ENCODE measurements at regions not wholly inside any gene's neighbourhood (a gene's known extent, or its start where the extent isn't known, plus 50 kb on each side); places are given as distances from the start of the nearest gene placed in this dataset.
A peak's percentile ranks its signal among the peaks of the same experiment; 100 is the strongest.

GRCh38 chr9:38274800-38275199, 117.7 kb upstream of the ALDH1B1 start:
- FAIRE-seq = no peak

GRCh38 chr9:38272710-38273109, 119.8 kb upstream of the ALDH1B1 start:
- DNase-seq (ENCODE audit: low read depth in 1 of 2, low spot score in 1 of 2) (no peak), FAIRE-seq (no peak), ATAC-seq (no peak)
- 26% methylated on average over 1 of the region's 1 CpG for WGBS (ENCODE audit: missing lambda C conversion rate)
- Histone ChIP-seq H3K4me3 (no peak overlapping the region), H3K27ac (no peak overlapping the region), H3K4me1 (no peaks in the 10 kb centered on the region), H3K4me2 (no peak overlapping the region), H3K9me3 (no peaks in the 10 kb centered on the region)
- no peak for TF ChIP-seq PHF8 (IDR thresholded peaks at IDR 0.05; ENCODE audit: borderline replicate concordance, low read depth)
- no peak for TF ChIP-seq MAX (IDR thresholded peaks at IDR 0.05)
- no peak for TF ChIP-seq BHLHE40 (IDR thresholded peaks at IDR 0.05; ENCODE audit: low read depth, low read length)
- TF ChIP-seq CBX8 (IDR thresholded peaks at IDR 0.05) = no peak
- no peak for TF ChIP-seq NFE2L2 (conservative IDR thresholded peaks at IDR 0.05; ENCODE audit: low read length)
- TF ChIP-seq ZFP36 (IDR thresholded peaks at IDR 0.05; ENCODE audit: borderline replicate concordance, partially characterized antibody) = no peak
- no peak for TF ChIP-seq NPAS2 (CRISPR knock-in tag; IDR thresholded peaks at IDR 0.05; ENCODE audit: borderline replicate concordance)
- no peak for TF ChIP-seq KDM1A (IDR thresholded peaks at IDR 0.05; ENCODE audit: low read depth)
- no peak for TF ChIP-seq RARB (CRISPR knock-in tag; IDR thresholded peaks at IDR 0.05)
- no peak for TF ChIP-seq ZNF302 (CRISPR knock-in tag; IDR thresholded peaks at IDR 0.05)
- no peak for TF ChIP-seq TFCP2L1 (CRISPR knock-in tag; IDR thresholded peaks at IDR 0.05)
- TF ChIP-seq NR3C1 (IDR thresholded peaks at IDR 0.05) = no peak
- no peak for TF ChIP-seq HOXA7 (CRISPR knock-in tag; IDR thresholded peaks at IDR 0.05)
- TF ChIP-seq FOXS1 (CRISPR knock-in tag; IDR thresholded peaks at IDR 0.05) = no peak
- ChIA-PET CTCF (interaction anchor here (0.7 to 1.9 kb wide), 4 partner anchors 9 to 185 kb away, joined by 3 to 12 read pairs (median 4); no protein-coding TSS in a partner anchor), POLR2A (no interaction called here)

More at GRCh38 chr9:38274800-38275199, 117.7 kb upstream of the ALDH1B1 start:
- DNase-seq (ENCODE audit: low read depth in 1 of 2, low spot score in 1 of 2) (no peak), ATAC-seq (no peak)
- H3K27ac ChIP-seq = no peak overlapping the region
- H3K4me2 ChIP-seq = no peak overlapping the region
- POLR2A ChIA-PET = no interaction called here
- no peaks in the 10 kb centered on the region for H3K9me3 ChIP-seq
- TF ChIP-seq EHF (CRISPR knock-in tag; IDR thresholded peaks at IDR 0.05) (no peak), USF2 (IDR thresholded peaks at IDR 0.05) (no peak)
- H3K4me1 ChIP-seq = no peaks in the 10 kb centered on the region
- H3K4me3 ChIP-seq = no peak overlapping the region
- CTCF ChIA-PET = interaction anchor here (0.5 to 1.2 kb wide), 2 partner anchors 11 to 12 kb away, joined by 3 read pairs; no protein-coding TSS in a partner anchor
- WGBS (ENCODE audit: missing lambda C conversion rate) = 53% methylated on average over 4 of the region's 4 CpGs

- Histone ChIP-seq H3K4me2 (no peak overlapping the region), H3K9me3 (no peaks in the 10 kb centered on the region), H3K4me1 (no peaks in the 10 kb centered on the region), H3K27ac (no peak overlapping the region), H3K4me3 (no peak overlapping the region)
- TF ChIP-seq SMC3 (IDR thresholded peaks at IDR 0.05) = no peak
- WGBS (ENCODE audit: missing lambda C conversion rate) = 16% methylated on average over 3 of the region's 3 CpGs
- no peak for FAIRE-seq
- POLR2A ChIA-PET = no interaction called here
- no peak for DNase-seq (ENCODE audit: low read depth in 1 of 2, low spot score in 1 of 2)
- ATAC-seq = no peak
- CTCF ChIA-PET = no interaction called here
Measured at GRCh38 chr9:38271666-38272241, 120.7 kb upstream of the ALDH1B1 start.

GRCh38 chr9:38269775-38270174, 122.7 kb upstream of the ALDH1B1 start:
- FAIRE-seq = no peak
- ChIA-PET POLR2A (no interaction called here), CTCF (no interaction called here)
- no peak overlapping the region for H3K4me2 ChIP-seq
- H3K4me3 ChIP-seq = no peak overlapping the region
- DNase-seq (ENCODE audit: low read depth in 1 of 2, low spot score in 1 of 2) = no peak
- no peak overlapping the region for H3K27ac ChIP-seq
- 0 out of 6 replicates have a peak, but pooled peaks of 1 of the 2 experiments have one; percentile 34 for ATAC-seq
- peaks cover 10% of the 10 kb centered on the region; the same call in 2 of the 3 replicates for H3K9me3 ChIP-seq
- 44% methylated on average over 4 of the region's 4 CpGs for WGBS (ENCODE audit: missing lambda C conversion rate)
- no peaks in the 10 kb centered on the region for H3K4me1 ChIP-seq
- TF ChIP-seq HOXB13 (CRISPR knock-in tag; IDR thresholded peaks at IDR 0.05; ENCODE audit: low read depth) (no peak), RFX5 (IDR thresholded peaks at IDR 0.05) (no peak), E2F6 (IDR thresholded peaks at IDR 0.05; ENCODE audit: borderline replicate concordance, low read depth) (no peak), SMC3 (IDR thresholded peaks at IDR 0.05) (no peak), ZC3H11A (IDR thresholded peaks at IDR 0.05) (no peak), USF2 (IDR thresholded peaks at IDR 0.05) (no peak), CHD4 (IDR thresholded peaks at IDR 0.05; ENCODE audit: borderline replicate concordance) (no peak), MAX (IDR thresholded peaks at IDR 0.05) (no peak), ZFP36 (IDR thresholded peaks at IDR 0.05; ENCODE audit: borderline replicate concordance, partially characterized antibody) (no peak), POLR2AphosphoS2 (conservative IDR thresholded peaks at IDR 0.05; ENCODE audit: low read length) (no peak), KDM1A (IDR thresholded peaks at IDR 0.05; ENCODE audit: low read depth) (no peak), ATOH8 (CRISPR knock-in tag; IDR thresholded peaks at IDR 0.05; ENCODE audit: low read depth) (no peak), TFCP2L1 (CRISPR knock-in tag; IDR thresholded peaks at IDR 0.05) (no peak)

All from A549 (cell line).